H1 (cell line): ENCODE measurements at regions not wholly inside any gene's neighbourhood (a gene's known extent, or its start where the extent isn't known, plus 50 kb on each side); places are given as distances from the start of the nearest gene placed in this dataset.

ENCODE experiments used
- CTCF ChIA-PET: fragments of 300-600 bp; sonication (Branson Sonifier 250); formaldehyde crosslinking; loops from one replicate; lab custom pipeline; 2021; ENCODE audit not compliant: partially characterized antibody; lab: Charles Lee
- POLR2A ChIA-PET: fragments of 300-600 bp; sonication (Branson Sonifier 250); formaldehyde crosslinking; loops from one replicate; lab custom pipeline; 2021; ENCODE audit warnings: inconsistent platforms; ENCODE audit not compliant: partially characterized antibody; lab: Charles Lee
- DNase-seq, 2 experiments: peaks; one replicate each; pipeline versions ENCODE4 v3.0.0 to v3.0.0-alpha.2; 2010 to 2022; ENCODE audit warnings: low spot score in 2 of 2, low read depth in 1 of 2, mixed read lengths in 1 of 2
- FAIRE-seq: peaks from 2 replicates; lab custom pipeline; 2011; peaks lifted over from hg19 to GRCh38; lab: Jason Lieb, UNC
- H2AFZ ChIP-seq: 2 replicates; pipeline ENCODE4 v1.8.1; 2012; ENCODE audit warnings: low read length, inconsistent platforms
- H2AK5ac ChIP-seq: 2 replicates; pipeline ENCODE4 v1.6.1; 2013; ENCODE audit warnings: low read depth, low read length
- H2BK120ac ChIP-seq: replicated peaks from 2 replicates; pipeline ENCODE3; 2013; ENCODE audit warnings: low read depth, low read length, inconsistent platforms
- H2BK12ac ChIP-seq: 2 replicates; pipeline ENCODE4 v1.6.1; 2013; ENCODE audit warnings: low read depth, low read length
- H2BK15ac ChIP-seq: 2 replicates; pipeline ENCODE4 v1.6.1; 2013; ENCODE audit warnings: low read length
- H2BK20ac ChIP-seq: 2 replicates; pipeline ENCODE4 v1.6.1; 2013; ENCODE audit warnings: low read length
- H2BK5ac ChIP-seq: 2 replicates; pipeline ENCODE4 v1.6.1; 2013; ENCODE audit warnings: low read depth, low read length
- H3K14ac ChIP-seq: 2 replicates; pipeline ENCODE4 v1.6.1; 2013; ENCODE audit warnings: inconsistent platforms; ENCODE audit not compliant: insufficient read length
- H3K18ac ChIP-seq: 2 replicates; pipeline ENCODE4 v1.6.1; 2013; ENCODE audit warnings: low read length; ENCODE audit errors: extremely low read depth
- H3K23ac ChIP-seq: 2 replicates; pipeline ENCODE4 v1.6.1; 2013; ENCODE audit warnings: inconsistent platforms; ENCODE audit not compliant: insufficient read length
- H3K23me2 ChIP-seq: 2 replicates; pipeline ENCODE4 v1.6.1; 2013; ENCODE audit warnings: low read depth, low read length
- H3K27ac ChIP-seq: 2 replicates; pipeline ENCODE4 v1.6.1; 2011; ENCODE audit warnings: low read depth, low read length, inconsistent platforms
- H3K27me3 ChIP-seq, 4 experiments: replicated peaks in 1 of 4; 1 replicate in 1 of 4; 2 replicates in 3 of 4; pipeline versions ENCODE4 v1.6.1 to v1.8.1; 2011 to 2013; ENCODE audit warnings: low read length in 3 of 4, mild to moderate bottlenecking in 3 of 4, inconsistent platforms in 2 of 4, mixed read lengths in 2 of 4, moderate library complexity in 1 of 4; ENCODE audit not compliant: control insufficient read depth in 3 of 4, insufficient read depth in 3 of 4; ENCODE audit errors: extremely low read depth in 1 of 4
- H3K36me3 ChIP-seq, 4 experiments: 2 replicates each; pipeline versions ENCODE4 v1.6.1 to v1.8.1; 2011 to 2013; ENCODE audit warnings: mild to moderate bottlenecking in 4 of 4, low read length in 3 of 4, moderate library complexity in 2 of 4, control low read depth in 1 of 4, inconsistent platforms in 1 of 4; ENCODE audit not compliant: insufficient read depth in 4 of 4, control insufficient read depth in 2 of 4
- H3K4ac ChIP-seq: replicated peaks from 2 replicates; pipeline ENCODE3; 2013; ENCODE audit warnings: low read length, low read depth, mixed read lengths, inconsistent platforms; ENCODE audit not compliant: insufficient read length
- H3K4me1 ChIP-seq, 4 experiments: replicated peaks in 1 of 4; 1 replicate in 1 of 4; 2 replicates in 3 of 4; pipeline versions ENCODE4 v1.6.1 to v1.8.1; 2011 to 2013; ENCODE audit warnings: low read length in 3 of 4, inconsistent platforms in 2 of 4, mixed read lengths in 1 of 4; ENCODE audit not compliant: insufficient read depth in 4 of 4, control insufficient read depth in 3 of 4
- H3K4me2 ChIP-seq, 2 experiments: 2 replicates each; pipeline versions ENCODE4 v1.6.1 to v1.8.1; 2011 to 2013; ENCODE audit warnings: low read depth in 2 of 2, low read length in 2 of 2, control low read depth in 1 of 2, inconsistent platforms in 1 of 2, mild to moderate bottlenecking in 1 of 2; ENCODE audit not compliant: insufficient read depth in 1 of 2
- H3K4me3 ChIP-seq, 4 experiments: fragments of 200-600, 300-600 bp in 1 of 4; sonication (generic), shearing (Covaris generic), sonication (Bioruptor Twin) in 1 of 4; 2 replicates each; pipeline versions ENCODE4 v1.5.1 to v1.8.1; 2011 to 2016; ENCODE audit warnings: low read length in 4 of 4, low read depth in 3 of 4, control low read depth in 2 of 4, inconsistent platforms in 2 of 4, mild to moderate bottlenecking in 2 of 4, mixed read lengths in 1 of 4, moderate library complexity in 1 of 4; ENCODE audit not compliant: insufficient read depth in 2 of 4; ENCODE audit errors: extremely low read depth in 1 of 4
- H3K56ac ChIP-seq: replicated peaks from 2 replicates; pipeline ENCODE3; 2013; ENCODE audit warnings: low read depth, mild to moderate bottlenecking, mixed read lengths, low read length, inconsistent platforms; ENCODE audit not compliant: insufficient read length
- H3K79me1 ChIP-seq: 2 replicates; pipeline ENCODE4 v1.6.1; 2013; ENCODE audit warnings: low read depth, low read length, control low read depth
- H3K79me2 ChIP-seq, 2 experiments: 2 replicates each; pipeline versions ENCODE4 v1.6.1 to v1.8.1; 2012 to 2013; ENCODE audit warnings: low read length in 2 of 2, mild to moderate bottlenecking in 2 of 2, inconsistent platforms in 1 of 2; ENCODE audit not compliant: insufficient read depth in 2 of 2, control insufficient read depth in 1 of 2
- H3K9ac ChIP-seq, 4 experiments: replicated peaks in 1 of 4; 1 replicate in 1 of 4; 2 replicates in 3 of 4; pipeline versions ENCODE4 v1.6.1 to v1.8.1; 2011 to 2013; ENCODE audit warnings: low read depth in 3 of 4, low read length in 3 of 4, control low read depth in 2 of 4, mild to moderate bottlenecking in 2 of 4, moderate library complexity in 2 of 4, inconsistent platforms in 1 of 4; ENCODE audit errors: extremely low read depth in 1 of 4
- H3K9me3 ChIP-seq, 2 experiments: 2 replicates each; pipeline versions ENCODE4 v1.6.1 to v1.8.1; 2012 to 2013; ENCODE audit warnings: mild to moderate bottlenecking in 2 of 2, moderate library complexity in 2 of 2, control low read depth in 1 of 2, inconsistent platforms in 1 of 2, low read depth in 1 of 2, low read length in 1 of 2, mixed read lengths in 1 of 2; ENCODE audit not compliant: insufficient read depth in 2 of 2
- H4K20me1 ChIP-seq, 2 experiments: replicated peaks in 1 of 2; 2 replicates each; pipeline versions ENCODE3 to v1.8.1; 2011 to 2013; ENCODE audit warnings: inconsistent platforms in 2 of 2, low read length in 2 of 2, mild to moderate bottlenecking in 1 of 2; ENCODE audit not compliant: insufficient read depth in 2 of 2, control insufficient read depth in 1 of 2
- H4K5ac ChIP-seq: 2 replicates; pipeline ENCODE4 v1.6.1; 2013; ENCODE audit warnings: low read length, low read depth, mixed read lengths, inconsistent platforms; ENCODE audit not compliant: insufficient read length
- H4K8ac ChIP-seq: 2 replicates; pipeline ENCODE4 v1.8.0; 2013; ENCODE audit warnings: mild to moderate bottlenecking, moderate library complexity, low read length, inconsistent platforms; ENCODE audit not compliant: insufficient read depth; ENCODE audit errors: extremely low read depth
- H4K91ac ChIP-seq: replicated peaks from 2 replicates; pipeline ENCODE3; 2013; ENCODE audit warnings: low read length, mixed read lengths, inconsistent platforms; ENCODE audit not compliant: insufficient read length
- HDAC2 ChIP-seq, 2 experiments: fragments of 300-600 bp in 1 of 2; sonication (generic) in 1 of 2; IDR thresholded peaks; 2 replicates each; pipeline ENCODE4 v1.6.1; 2011 to 2012; ENCODE audit warnings: low read depth in 2 of 2, low read length in 2 of 2, mild to moderate bottlenecking in 2 of 2, moderate library complexity in 2 of 2, borderline replicate concordance in 1 of 2, inconsistent platforms in 1 of 2
- MAFK ChIP-seq: IDR thresholded peaks from 2 replicates; pipeline ENCODE4 v1.6.1; 2012; ENCODE audit warnings: low read depth, mild to moderate bottlenecking, improper control_type of control experiment, low read length
- SP1 ChIP-seq: IDR thresholded peaks from 2 replicates; pipeline ENCODE4 v1.6.1; 2011; ENCODE audit warnings: low read depth, low read length
- TAF7 ChIP-seq: optimal IDR thresholded peaks from 2 replicates; pipeline ENCODE3; 2011; ENCODE audit warnings: low read depth, mild to moderate bottlenecking, inconsistent platforms, low read length, moderate library complexity, borderline replicate concordance

GRCh38 chr12:77640356-77640755 is 190.3 kb upstream of the NAV3 start:
- Histone ChIP-seq H3K4me2 (no peak overlapping the region), H3K79me1 (no peaks in the 10 kb centered on the region), H2BK20ac (no peak overlapping the region), H4K20me1 (no peaks in the 10 kb centered on the region), H3K36me3 (no peaks in the 10 kb centered on the region), H3K9ac (no peak overlapping the region), H2BK120ac (no peak overlapping the region), H3K4me3 (no peak overlapping the region), H3K79me2 (no peaks in the 10 kb centered on the region), H2BK15ac (no peak overlapping the region), H3K23ac (no peak overlapping the region), H3K27ac (no peak overlapping the region), H4K5ac (no peak overlapping the region), H3K9me3 (no peaks in the 10 kb centered on the region), H3K27me3 (no peaks in the 10 kb centered on the region), H4K91ac (no peak overlapping the region), H4K8ac (no peak overlapping the region), H3K23me2 (no peaks in the 10 kb centered on the region), H2BK12ac (no peak overlapping the region), H3K4me1 (peaks cover 0 to 5% (median 0%) of the 10 kb centered on the region in 4 experiments; a peak in 2 of 7 replicates), H2AK5ac (no peak overlapping the region), H3K18ac (no peak overlapping the region), H3K4ac (no peak overlapping the region), H2AFZ (no peak overlapping the region), H3K56ac (peak overlapping the region; percentile 65), H3K14ac (no peak overlapping the region), H2BK5ac (no peak overlapping the region)
- TF ChIP-seq SP1, result no peak
- TF ChIP-seq TAF7, result no peak
- TF ChIP-seq HDAC2 (IDR thresholded peaks at IDR 0.05; ENCODE audit: borderline replicate concordance in 1 of 2, low read depth in 2 of 2, low read length in 2 of 2), result no peak
- peak; percentile 37; the same call in 1 of the 2 replicates for TF ChIP-seq MAFK
- POLR2A ChIA-PET, result no interaction called here
- CTCF ChIA-PET, result interaction anchor here (0.6 kb wide), 1 partner anchor 220 kb away, joined by 3 read pairs; no protein-coding TSS in a partner anchor
- DNase-seq (no peak), FAIRE-seq (no peak)
